ENCODE measurements at regions not wholly inside any gene's neighbourhood (a gene's known extent, or its start where the extent isn't known, plus 50 kb on each side); places are given as distances from the start of the nearest gene placed in this dataset.

DNA sequence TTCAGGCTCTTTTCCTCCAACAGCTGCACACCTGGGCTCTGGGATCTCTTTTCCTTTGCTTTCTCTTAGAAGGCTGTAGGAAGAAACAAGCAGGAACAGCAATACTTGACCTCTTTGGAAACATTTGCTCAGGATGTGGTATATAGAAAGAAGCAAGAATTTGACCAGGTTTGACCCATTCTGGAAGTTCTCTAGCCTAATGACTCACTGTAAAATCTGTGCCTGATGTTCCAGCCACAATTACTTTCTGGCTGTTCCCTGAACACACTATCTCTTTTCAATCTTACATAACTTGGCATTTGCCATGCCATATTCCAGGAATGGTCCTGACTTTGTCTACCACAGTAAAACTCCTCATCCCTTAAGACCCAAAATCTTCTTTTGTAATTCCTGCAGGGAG is 419.9 kb upstream of the DAB1 start:
- no peak for TF ChIP-seq EZH2 (IDR thresholded peaks at IDR 0.05; ENCODE audit: borderline replicate concordance, insufficient read depth, low read depth, low read length, poor library complexity, severe bottlenecking)
- TF ChIP-seq, protein P1, sequence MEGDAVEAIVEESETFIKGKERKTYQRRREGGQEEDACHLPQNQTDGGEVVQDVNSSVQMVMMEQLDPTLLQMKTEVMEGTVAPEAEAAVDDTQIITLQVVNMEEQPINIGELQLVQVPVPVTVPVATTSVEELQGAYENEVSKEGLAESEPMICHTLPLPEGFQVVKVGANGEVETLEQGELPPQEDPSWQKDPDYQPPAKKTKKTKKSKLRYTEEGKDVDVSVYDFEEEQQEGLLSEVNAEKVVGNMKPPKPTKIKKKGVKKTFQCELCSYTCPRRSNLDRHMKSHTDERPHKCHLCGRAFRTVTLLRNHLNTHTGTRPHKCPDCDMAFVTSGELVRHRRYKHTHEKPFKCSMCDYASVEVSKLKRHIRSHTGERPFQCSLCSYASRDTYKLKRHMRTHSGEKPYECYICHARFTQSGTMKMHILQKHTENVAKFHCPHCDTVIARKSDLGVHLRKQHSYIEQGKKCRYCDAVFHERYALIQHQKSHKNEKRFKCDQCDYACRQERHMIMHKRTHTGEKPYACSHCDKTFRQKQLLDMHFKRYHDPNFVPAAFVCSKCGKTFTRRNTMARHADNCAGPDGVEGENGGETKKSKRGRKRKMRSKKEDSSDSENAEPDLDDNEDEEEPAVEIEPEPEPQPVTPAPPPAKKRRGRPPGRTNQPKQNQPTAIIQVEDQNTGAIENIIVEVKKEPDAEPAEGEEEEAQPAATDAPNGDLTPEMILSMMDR (IDR thresholded peaks at IDR 0.05): no peak
